ENCODE measurements at regions not wholly inside any gene's neighbourhood (a gene's known extent, or its start where the extent isn't known, plus 50 kb on each side); places are given as distances from the start of the nearest gene placed in this dataset.

DNA sequence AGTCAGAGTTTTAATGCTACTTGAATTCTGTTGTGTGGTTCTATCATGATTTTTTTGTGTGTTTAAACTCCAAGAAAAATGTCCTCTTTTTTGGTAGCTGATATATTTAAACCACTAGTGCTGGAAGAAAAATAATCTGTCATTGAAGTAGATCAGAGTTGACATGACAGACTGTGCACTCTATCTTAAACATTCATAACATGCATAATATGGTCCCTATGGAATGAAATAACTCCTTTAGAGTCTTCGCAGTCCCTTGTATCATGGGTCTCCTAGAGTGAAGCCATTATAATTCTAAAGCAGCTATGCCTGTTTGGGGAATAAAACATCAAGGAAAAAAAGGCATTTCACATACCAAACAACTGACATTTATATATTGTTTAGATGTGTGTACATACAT lies 282.7 kb upstream of the CITED2 start:
- Histone ChIP-seq H3K9me3 (replicated peaks; ENCODE audit: low read length) (no peaks in the 10 kb centered on the region), H3K36me3 (ENCODE audit: insufficient read depth, low read length) (no peaks in the 10 kb centered on the region), H3K4me3 (ENCODE audit: low read length) (no peak overlapping the region)

GRCh38 chr6:139655783-139656705 lies 281.6 kb upstream of the CITED2 start:
- Histone ChIP-seq H3K9ac (ENCODE audit: low read depth, low read length) (no peak overlapping the region), H3K4me2 (ENCODE audit: low read length) (no peak overlapping the region), H3K36me3 (ENCODE audit: insufficient read depth, low read length) (no peaks in the 10 kb centered on the region), H3K4me1 (ENCODE audit: control insufficient read depth, insufficient read depth, low read length) (no peaks in the 10 kb centered on the region), H3K4me3 (ENCODE audit: low read length) (no peak overlapping the region), H3K27me3 (ENCODE audit: control insufficient read depth, insufficient read depth, low read length) (no peaks in the 10 kb centered on the region), H3K9me3 (replicated peaks; ENCODE audit: low read length) (no peaks in the 10 kb centered on the region)

More for the DNA sequence above, 282.7 kb upstream of the CITED2 start:
- H3K9ac ChIP-seq (ENCODE audit: low read depth, low read length), result no peak overlapping the region
- no peaks in the 10 kb centered on the region for H3K27me3 ChIP-seq (ENCODE audit: control insufficient read depth, insufficient read depth, low read length)
- H3K4me2 ChIP-seq (ENCODE audit: low read length), result no peak overlapping the region
- no peaks in the 10 kb centered on the region for H3K4me1 ChIP-seq (ENCODE audit: control insufficient read depth, insufficient read depth, low read length)

DNA sequence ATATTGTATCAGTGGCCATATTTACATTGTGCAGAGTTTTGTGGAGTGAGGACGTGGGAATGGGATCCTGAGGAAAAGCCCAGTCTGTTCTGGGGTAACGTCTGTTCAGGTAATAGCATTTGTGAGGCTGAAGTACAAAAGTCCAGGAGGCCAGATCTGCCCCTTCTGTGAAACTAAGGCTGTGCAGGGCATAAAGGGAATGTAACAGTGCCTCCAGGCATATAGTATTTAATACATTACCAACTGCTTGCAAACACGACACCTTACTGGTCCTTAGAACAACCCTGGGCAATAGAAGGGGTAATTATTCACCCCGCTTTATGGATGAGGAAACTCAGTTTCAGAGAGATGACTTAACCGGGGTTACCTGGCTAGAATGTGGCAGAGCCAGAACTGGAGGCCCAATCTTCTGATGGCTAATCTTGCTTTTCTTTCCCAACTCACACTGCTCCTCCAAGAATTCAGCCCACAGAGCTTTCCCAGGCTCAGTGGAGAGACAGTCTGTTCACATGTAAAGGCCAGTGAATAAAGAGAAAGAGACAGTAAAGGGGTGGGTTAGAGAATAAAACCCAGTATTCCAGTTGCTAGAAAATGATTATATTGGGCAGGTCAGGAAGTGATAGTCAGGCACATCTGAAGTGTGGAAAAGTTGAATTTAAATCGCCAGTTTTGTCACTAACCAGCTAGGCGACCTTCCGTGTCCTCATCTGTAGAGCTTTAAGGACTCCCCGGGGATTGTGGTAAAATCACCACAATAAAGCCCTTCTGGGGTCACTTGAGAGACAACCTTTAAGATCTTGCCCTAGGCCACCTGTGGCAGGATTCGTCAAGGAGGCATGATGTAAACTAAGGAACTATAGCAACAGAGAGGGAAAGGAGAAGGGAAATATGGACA lies 280.7 kb upstream of the CITED2 start:
- H3K9ac ChIP-seq (ENCODE audit: low read depth, low read length), result no peak overlapping the region
- H3K9me3 ChIP-seq (replicated peaks; ENCODE audit: low read length), result no peaks in the 10 kb centered on the region
- no peaks in the 10 kb centered on the region for H3K27me3 ChIP-seq (ENCODE audit: control insufficient read depth, insufficient read depth, low read length)
- no peak overlapping the region for H3K4me3 ChIP-seq (ENCODE audit: low read length)
- no peaks in the 10 kb centered on the region for H3K36me3 ChIP-seq (ENCODE audit: insufficient read depth, low read length)
- no peak overlapping the region for H3K4me2 ChIP-seq (ENCODE audit: low read length)
- H3K4me1 ChIP-seq (ENCODE audit: control insufficient read depth, insufficient read depth, low read length), result no peaks in the 10 kb centered on the region

DNA sequence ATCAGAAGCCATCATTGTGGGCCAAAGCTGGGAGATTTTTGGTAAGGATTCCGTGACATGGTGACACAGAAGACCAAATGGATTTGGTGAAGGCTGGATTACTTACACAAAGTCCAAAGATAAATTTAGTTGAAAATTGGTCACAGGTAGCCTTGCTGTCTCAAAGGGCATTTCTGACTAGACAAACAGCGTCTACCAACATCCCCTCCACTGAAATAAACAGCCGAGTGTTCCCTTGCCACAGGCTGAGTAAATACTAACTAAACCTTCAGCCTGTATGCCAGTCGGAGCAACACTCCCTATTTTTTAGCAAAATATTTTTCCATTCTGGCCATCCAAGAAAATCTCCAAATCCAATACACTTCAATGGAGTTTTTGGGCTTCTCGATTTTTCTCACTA lies 279.9 kb upstream of the CITED2 start:
- H3K9ac ChIP-seq (ENCODE audit: low read depth, low read length), result no peak overlapping the region
- H3K4me2 ChIP-seq (ENCODE audit: low read length), result no peak overlapping the region
- no peaks in the 10 kb centered on the region for H3K27me3 ChIP-seq (ENCODE audit: control insufficient read depth, insufficient read depth, low read length)
- no peak overlapping the region for H3K4me3 ChIP-seq (ENCODE audit: low read length)
- no peaks in the 10 kb centered on the region for H3K9me3 ChIP-seq (replicated peaks; ENCODE audit: low read length)
- H3K4me1 ChIP-seq (ENCODE audit: control insufficient read depth, insufficient read depth, low read length), result no peaks in the 10 kb centered on the region
- no peaks in the 10 kb centered on the region for H3K36me3 ChIP-seq (ENCODE audit: insufficient read depth, low read length)

DNA sequence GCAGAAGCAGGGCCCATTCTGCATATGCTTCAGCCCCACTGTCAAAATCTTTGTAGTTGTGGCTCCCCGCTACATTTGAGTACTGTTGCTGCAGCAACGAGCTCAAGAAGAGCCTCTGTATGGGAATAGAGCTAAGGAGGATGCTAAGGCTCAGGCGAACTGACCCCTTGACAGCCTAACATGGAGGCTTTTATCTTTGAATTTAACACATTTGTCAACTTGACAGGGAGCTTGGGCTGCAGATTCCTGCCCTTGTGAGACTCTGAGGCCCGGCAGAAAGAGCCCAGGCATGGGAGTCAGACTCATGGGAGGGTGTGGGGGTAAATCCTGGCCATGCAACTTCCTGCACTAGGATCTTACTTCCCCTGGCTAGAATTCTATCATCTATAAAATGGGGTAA lies 278.7 kb upstream of the CITED2 start:
- Histone ChIP-seq H3K36me3 (ENCODE audit: insufficient read depth, low read length) (no peaks in the 10 kb centered on the region), H3K4me3 (ENCODE audit: low read length) (no peak overlapping the region), H3K9me3 (replicated peaks; ENCODE audit: low read length) (no peaks in the 10 kb centered on the region), H3K4me1 (ENCODE audit: control insufficient read depth, insufficient read depth, low read length) (no peaks in the 10 kb centered on the region), H3K9ac (ENCODE audit: low read depth, low read length) (no peak overlapping the region), H3K4me2 (ENCODE audit: low read length) (no peak overlapping the region), H3K27me3 (ENCODE audit: control insufficient read depth, insufficient read depth, low read length) (no peaks in the 10 kb centered on the region)

GRCh38 chr6:139650941-139651340 lies 276.5 kb upstream of the CITED2 start:
- no peak overlapping the region for H3K4me3 ChIP-seq (ENCODE audit: low read length)
- H3K36me3 ChIP-seq (ENCODE audit: insufficient read depth, low read length), result no peaks in the 10 kb centered on the region
- H3K27me3 ChIP-seq (ENCODE audit: control insufficient read depth, insufficient read depth, low read length), result no peaks in the 10 kb centered on the region
- no peaks in the 10 kb centered on the region for H3K9me3 ChIP-seq (replicated peaks; ENCODE audit: low read length)
- H3K4me1 ChIP-seq (ENCODE audit: control insufficient read depth, insufficient read depth, low read length), result no peaks in the 10 kb centered on the region
- no peak overlapping the region for H3K4me2 ChIP-seq (ENCODE audit: low read length)
- no peak overlapping the region for H3K9ac ChIP-seq (ENCODE audit: low read depth, low read length)

- Histone ChIP-seq H3K27me3 (ENCODE audit: control insufficient read depth, insufficient read depth, low read length) (no peaks in the 10 kb centered on the region), H3K4me1 (ENCODE audit: control insufficient read depth, insufficient read depth, low read length) (peaks cover 10% of the 10 kb centered on the region), H3K36me3 (ENCODE audit: insufficient read depth, low read length) (no peaks in the 10 kb centered on the region), H3K9me3 (replicated peaks; ENCODE audit: low read length) (no peaks in the 10 kb centered on the region), H3K4me3 (ENCODE audit: low read length) (no peak overlapping the region), H3K4me2 (ENCODE audit: low read length) (no peak overlapping the region), H3K9ac (ENCODE audit: low read depth, low read length) (no peak overlapping the region)
These were observed 275.3 kb upstream of the CITED2 start for GRCh38 chr6:139649732-139650131.

- H3K9ac ChIP-seq (ENCODE audit: low read depth, low read length), result no peak overlapping the region
- H3K9me3 ChIP-seq (replicated peaks; ENCODE audit: low read length), result no peaks in the 10 kb centered on the region
- no peak overlapping the region for H3K4me2 ChIP-seq (ENCODE audit: low read length)
- no peaks in the 10 kb centered on the region for H3K36me3 ChIP-seq (ENCODE audit: insufficient read depth, low read length)
- peaks cover 14% of the 10 kb centered on the region for H3K4me1 ChIP-seq (ENCODE audit: control insufficient read depth, insufficient read depth, low read length)
- H3K27me3 ChIP-seq (ENCODE audit: control insufficient read depth, insufficient read depth, low read length), result no peaks in the 10 kb centered on the region
- no peak overlapping the region for H3K4me3 ChIP-seq (ENCODE audit: low read length)
These were observed 274.7 kb upstream of the CITED2 start for GRCh38 chr6:139649128-139649527.

GRCh38 chr6:139648430-139649000 lies 274.1 kb upstream of the CITED2 start:
- Histone ChIP-seq H3K9ac (ENCODE audit: low read depth, low read length) (no peak overlapping the region), H3K36me3 (ENCODE audit: insufficient read depth, low read length) (no peaks in the 10 kb centered on the region), H3K27me3 (ENCODE audit: control insufficient read depth, insufficient read depth, low read length) (no peaks in the 10 kb centered on the region), H3K4me2 (ENCODE audit: low read length) (no peak overlapping the region), H3K4me1 (ENCODE audit: control insufficient read depth, insufficient read depth, low read length) (peaks cover 14% of the 10 kb centered on the region), H3K4me3 (ENCODE audit: low read length) (no peak overlapping the region), H3K9me3 (replicated peaks; ENCODE audit: low read length) (no peaks in the 10 kb centered on the region)

DNA sequence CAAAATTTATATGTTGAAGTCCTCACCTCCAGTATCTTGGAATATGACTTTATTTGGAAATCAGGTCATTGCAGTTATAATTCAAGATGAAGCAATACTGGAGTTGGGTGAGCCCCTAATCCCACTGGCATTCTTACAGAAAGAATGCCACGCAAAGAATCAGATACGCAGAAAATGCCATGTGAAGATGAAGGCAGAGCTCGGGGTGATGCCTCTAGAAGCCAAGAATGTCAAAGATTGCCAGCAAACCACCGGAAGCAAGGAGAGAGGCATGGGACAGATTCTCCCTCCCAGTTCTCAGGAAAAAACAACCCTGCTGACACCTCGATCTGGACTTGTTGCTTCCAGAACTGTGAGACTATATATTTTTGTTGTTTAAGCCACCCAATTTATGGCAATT lies 273.4 kb upstream of the CITED2 start:
- Histone ChIP-seq H3K4me1 (ENCODE audit: control insufficient read depth, insufficient read depth, low read length) (peaks cover 14% of the 10 kb centered on the region), H3K36me3 (ENCODE audit: insufficient read depth, low read length) (no peaks in the 10 kb centered on the region), H3K4me2 (ENCODE audit: low read length) (no peak overlapping the region), H3K9me3 (replicated peaks; ENCODE audit: low read length) (no peaks in the 10 kb centered on the region), H3K4me3 (ENCODE audit: low read length) (no peak overlapping the region), H3K27me3 (ENCODE audit: control insufficient read depth, insufficient read depth, low read length) (no peaks in the 10 kb centered on the region), H3K9ac (ENCODE audit: low read depth, low read length) (no peak overlapping the region)

DNA sequence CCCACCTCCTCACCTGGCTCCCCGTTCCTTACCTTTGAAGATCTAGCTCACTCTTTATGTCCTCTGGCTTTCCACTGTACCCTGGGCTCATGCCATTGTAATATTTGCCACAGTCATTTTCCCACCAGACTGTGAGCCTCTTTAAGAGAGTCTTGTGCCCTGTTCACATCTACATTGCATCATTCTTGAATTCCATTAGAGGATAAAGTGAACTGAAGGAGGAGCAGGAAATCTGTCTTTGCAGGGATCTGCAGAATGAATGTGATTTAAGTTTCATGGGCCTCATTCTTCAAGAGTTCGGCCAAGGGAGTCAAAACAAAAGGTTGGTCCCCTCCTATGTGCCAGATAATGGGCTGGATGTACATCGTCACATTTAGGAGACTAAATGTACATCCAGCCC lies 272.6 kb upstream of the CITED2 start:
- H3K4me3 ChIP-seq (ENCODE audit: low read length), result no peak overlapping the region
- H3K9ac ChIP-seq (ENCODE audit: low read depth, low read length), result no peak overlapping the region
- H3K4me1 ChIP-seq (ENCODE audit: control insufficient read depth, insufficient read depth, low read length), result peaks cover 14% of the 10 kb centered on the region
- H3K36me3 ChIP-seq (ENCODE audit: insufficient read depth, low read length), result no peaks in the 10 kb centered on the region
- H3K9me3 ChIP-seq (replicated peaks; ENCODE audit: low read length), result no peaks in the 10 kb centered on the region
- no peak overlapping the region for H3K4me2 ChIP-seq (ENCODE audit: low read length)
- no peaks in the 10 kb centered on the region for H3K27me3 ChIP-seq (ENCODE audit: control insufficient read depth, insufficient read depth, low read length)

Measured in skeletal muscle satellite cell (primary cell).